Stimulated activated memory B cell treated with anti-CD40 and anti-IgM and Interleukin-4, amounts not matched to agents 10 μg/mL and 1 μg/mL and 100 μg/mL, for 72 hours (primary cell): ENCODE measurements at regions not wholly inside any gene's neighbourhood (a gene's known extent, or its start where the extent isn't known, plus 50 kb on each side); places are given as distances from the start of the nearest gene placed in this dataset.

Experiments
- ATAC-seq: fragments of 150-1000 bp; cut with Tn5 transposase; 2 replicates; pipeline ENCODE4 v1.10.0; 2021
- H3K27ac Mint-ChIP-seq: one replicate; pipeline ENCODE4 v1.8.0; 2022; ENCODE audit warnings: mild to moderate bottlenecking, mixed read lengths
- H3K27me3 Mint-ChIP-seq: one replicate; pipeline ENCODE4 v1.8.0; 2022; ENCODE audit warnings: mixed read lengths
- H3K36me3 Mint-ChIP-seq: one replicate; pipeline ENCODE4 v1.8.0; 2022; ENCODE audit warnings: mixed read lengths
- H3K4me1 Mint-ChIP-seq: one replicate; pipeline ENCODE4 v1.8.0; 2022; ENCODE audit warnings: mixed read lengths
- H3K4me3 Mint-ChIP-seq: one replicate; pipeline ENCODE4 v1.8.0; 2022; ENCODE audit warnings: mild to moderate bottlenecking, moderate library complexity, mixed read lengths
- H3K9me3 Mint-ChIP-seq: one replicate; pipeline ENCODE4 v1.8.0; 2022; ENCODE audit warnings: mixed read lengths

- no peak for ATAC-seq
- no peaks in the 10 kb centered on the region for H3K27me3 Mint-ChIP-seq
- no peaks in the 10 kb centered on the region for H3K4me1 Mint-ChIP-seq
- H3K9me3 Mint-ChIP-seq, result peaks cover 4% of the 10 kb centered on the region
- no peak overlapping the region for H3K4me3 Mint-ChIP-seq
- H3K36me3 Mint-ChIP-seq, result no peaks in the 10 kb centered on the region
- H3K27ac Mint-ChIP-seq, result no peak overlapping the region
Observed at GRCh38 chr5:29769474-29769873, 1424.0 kb upstream of the CDH6 start.

DNA sequence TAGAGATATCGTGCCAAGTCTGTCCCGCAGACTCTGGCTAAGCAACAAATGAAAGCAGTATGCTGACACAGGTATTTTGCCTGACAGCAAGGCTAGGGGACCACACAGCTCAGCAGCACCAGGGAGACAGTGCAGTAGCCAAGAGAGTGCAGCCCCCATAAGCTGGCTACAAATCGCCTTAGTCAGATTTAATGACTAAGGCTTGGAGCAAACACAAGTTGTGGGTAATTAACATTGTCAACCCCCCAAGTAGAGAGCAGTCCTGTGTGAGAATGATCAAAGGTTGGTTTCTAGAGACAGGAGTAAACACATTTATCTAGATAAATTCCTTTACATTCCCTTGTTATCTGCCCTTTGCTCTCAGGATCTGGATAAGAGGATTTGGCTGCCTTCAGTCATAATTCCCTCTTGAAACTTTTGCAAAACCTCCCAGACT lies 1434.5 kb upstream of the CDH6 start:
- Mint-ChIP-seq H3K4me3 (no peak overlapping the region), H3K4me1 (no peaks in the 10 kb centered on the region), H3K36me3 (no peaks in the 10 kb centered on the region), H3K9me3 (peaks cover 15% of the 10 kb centered on the region), H3K27ac (no peak overlapping the region), H3K27me3 (no peaks in the 10 kb centered on the region)
- no peak for ATAC-seq

GRCh38 chr5:29750453-29750852 lies 1443.0 kb upstream of the CDH6 start:
- Mint-ChIP-seq H3K27me3 (no peaks in the 10 kb centered on the region), H3K9me3 (peaks cover 10% of the 10 kb centered on the region), H3K4me3 (no peak overlapping the region), H3K4me1 (no peaks in the 10 kb centered on the region), H3K27ac (no peak overlapping the region), H3K36me3 (no peaks in the 10 kb centered on the region)
- no peak for ATAC-seq

DNA sequence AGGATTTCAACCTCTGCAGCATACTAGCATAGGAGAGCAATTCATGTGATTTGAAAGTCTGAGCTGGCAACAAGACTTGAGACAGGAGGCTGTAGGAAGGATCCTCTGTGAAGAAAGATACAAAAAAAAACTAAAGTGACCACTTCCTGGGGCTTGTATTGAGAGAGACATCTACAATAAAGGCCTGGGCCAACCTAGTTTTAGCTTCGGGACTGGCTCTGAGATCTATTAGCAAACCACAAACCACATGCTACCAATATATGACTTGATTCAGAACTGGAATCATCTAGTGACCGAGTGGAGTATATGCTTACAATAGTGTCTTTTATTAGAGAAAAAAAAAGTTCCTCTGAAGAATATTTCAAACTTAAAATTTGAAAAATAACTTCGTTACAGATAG lies 1448.9 kb upstream of the CDH6 start:
- Mint-ChIP-seq H3K27me3 (no peaks in the 10 kb centered on the region), H3K27ac (no peak overlapping the region), H3K4me3 (no peak overlapping the region), H3K9me3 (peaks cover 4% of the 10 kb centered on the region), H3K36me3 (no peaks in the 10 kb centered on the region), H3K4me1 (no peaks in the 10 kb centered on the region)
- ATAC-seq, result no peak

- Mint-ChIP-seq H3K9me3 (peaks cover 6% of the 10 kb centered on the region), H3K27me3 (no peaks in the 10 kb centered on the region), H3K27ac (no peak overlapping the region), H3K36me3 (no peaks in the 10 kb centered on the region), H3K4me3 (no peak overlapping the region), H3K4me1 (no peaks in the 10 kb centered on the region)
- ATAC-seq, result no peak
Observed at GRCh38 chr5:29720954-29721353, 1472.5 kb upstream of the CDH6 start.

- no peaks in the 10 kb centered on the region for H3K4me1 Mint-ChIP-seq
- no peak overlapping the region for H3K4me3 Mint-ChIP-seq
- H3K27me3 Mint-ChIP-seq, result no peaks in the 10 kb centered on the region
- H3K36me3 Mint-ChIP-seq, result no peaks in the 10 kb centered on the region
- no peak overlapping the region for H3K27ac Mint-ChIP-seq
- peaks cover 3% of the 10 kb centered on the region for H3K9me3 Mint-ChIP-seq
- ATAC-seq, result no peak
Observed at GRCh38 chr5:29719171-29719570, 1474.3 kb upstream of the CDH6 start.

GRCh38 chr5:29715167-29715566 lies 1478.3 kb upstream of the CDH6 start:
- Mint-ChIP-seq H3K4me1 (no peaks in the 10 kb centered on the region), H3K27ac (no peak overlapping the region), H3K27me3 (no peaks in the 10 kb centered on the region), H3K9me3 (peaks cover 6% of the 10 kb centered on the region), H3K4me3 (no peak overlapping the region), H3K36me3 (no peaks in the 10 kb centered on the region)
- no peak for ATAC-seq

GRCh38 chr5:29702875-29703274 lies 1490.6 kb upstream of the CDH6 start:
- H3K9me3 Mint-ChIP-seq, result peaks cover 7% of the 10 kb centered on the region
- H3K4me1 Mint-ChIP-seq, result no peaks in the 10 kb centered on the region
- no peak for ATAC-seq
- H3K36me3 Mint-ChIP-seq, result no peaks in the 10 kb centered on the region
- no peak overlapping the region for H3K4me3 Mint-ChIP-seq
- H3K27ac Mint-ChIP-seq, result no peak overlapping the region
- H3K27me3 Mint-ChIP-seq, result no peaks in the 10 kb centered on the region

GRCh38 chr5:29701600-29701999 lies 1491.9 kb upstream of the CDH6 start:
- peaks cover 7% of the 10 kb centered on the region for H3K9me3 Mint-ChIP-seq
- ATAC-seq, result no peak
- H3K27ac Mint-ChIP-seq, result no peak overlapping the region
- no peaks in the 10 kb centered on the region for H3K36me3 Mint-ChIP-seq
- no peaks in the 10 kb centered on the region for H3K27me3 Mint-ChIP-seq
- no peak overlapping the region for H3K4me3 Mint-ChIP-seq
- H3K4me1 Mint-ChIP-seq, result no peaks in the 10 kb centered on the region

DNA sequence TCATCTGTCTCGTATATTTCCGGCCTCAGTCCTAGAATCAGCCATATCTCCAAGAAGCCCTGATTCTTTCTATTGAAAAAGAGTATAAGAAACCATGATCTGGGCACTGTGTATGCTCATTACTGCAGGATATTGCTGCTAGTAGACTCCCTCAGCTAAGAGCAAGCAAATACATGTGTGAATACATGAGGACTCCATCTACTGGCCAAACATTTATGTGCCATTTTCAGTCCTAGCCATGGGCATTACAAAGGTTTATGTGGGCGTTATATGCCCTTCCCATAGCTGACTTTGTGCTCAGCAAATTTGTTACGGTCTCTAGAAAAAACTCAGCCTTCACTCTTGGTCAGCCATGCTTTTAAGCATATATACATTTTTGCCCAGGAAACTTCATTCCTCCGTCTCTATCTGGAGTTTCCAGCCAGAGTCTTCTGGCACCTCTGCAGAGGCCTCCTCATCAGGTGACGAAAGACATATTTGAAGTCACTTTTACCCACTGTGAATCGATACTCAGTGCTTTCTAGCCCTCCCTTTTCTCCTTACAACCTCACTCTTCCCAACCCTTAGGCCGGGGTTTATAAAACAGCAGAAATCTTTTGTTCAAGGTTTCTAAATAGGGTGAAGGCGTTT lies 1495.6 kb upstream of the CDH6 start:
- no peak overlapping the region for H3K27ac Mint-ChIP-seq
- no peaks in the 10 kb centered on the region for H3K27me3 Mint-ChIP-seq
- no peak overlapping the region for H3K4me3 Mint-ChIP-seq
- ATAC-seq, result no peak
- H3K36me3 Mint-ChIP-seq, result no peaks in the 10 kb centered on the region
- H3K9me3 Mint-ChIP-seq, result peaks cover 7% of the 10 kb centered on the region
- no peaks in the 10 kb centered on the region for H3K4me1 Mint-ChIP-seq

- Mint-ChIP-seq H3K27me3 (no peaks in the 10 kb centered on the region), H3K4me3 (no peak overlapping the region), H3K9me3 (peaks cover 7% of the 10 kb centered on the region), H3K27ac (no peak overlapping the region), H3K4me1 (no peaks in the 10 kb centered on the region), H3K36me3 (no peaks in the 10 kb centered on the region)
- ATAC-seq, result no peak
Observed at GRCh38 chr5:29697278-29697677, 1496.2 kb upstream of the CDH6 start.

GRCh38 chr5:29672678-29673077 lies 1520.8 kb upstream of the CDH6 start:
- H3K9me3 Mint-ChIP-seq, result peaks cover 12% of the 10 kb centered on the region
- no peaks in the 10 kb centered on the region for H3K27me3 Mint-ChIP-seq
- H3K4me1 Mint-ChIP-seq, result no peaks in the 10 kb centered on the region
- no peak overlapping the region for H3K4me3 Mint-ChIP-seq
- ATAC-seq, result no peak
- H3K27ac Mint-ChIP-seq, result no peak overlapping the region
- H3K36me3 Mint-ChIP-seq, result no peaks in the 10 kb centered on the region

GRCh38 chr5:29662876-29663275 lies 1530.6 kb upstream of the CDH6 start:
- Mint-ChIP-seq H3K4me3 (no peak overlapping the region), H3K9me3 (peaks cover 10% of the 10 kb centered on the region), H3K4me1 (no peaks in the 10 kb centered on the region), H3K36me3 (no peaks in the 10 kb centered on the region), H3K27me3 (no peaks in the 10 kb centered on the region), H3K27ac (no peak overlapping the region)
- ATAC-seq, result no peak

DNA sequence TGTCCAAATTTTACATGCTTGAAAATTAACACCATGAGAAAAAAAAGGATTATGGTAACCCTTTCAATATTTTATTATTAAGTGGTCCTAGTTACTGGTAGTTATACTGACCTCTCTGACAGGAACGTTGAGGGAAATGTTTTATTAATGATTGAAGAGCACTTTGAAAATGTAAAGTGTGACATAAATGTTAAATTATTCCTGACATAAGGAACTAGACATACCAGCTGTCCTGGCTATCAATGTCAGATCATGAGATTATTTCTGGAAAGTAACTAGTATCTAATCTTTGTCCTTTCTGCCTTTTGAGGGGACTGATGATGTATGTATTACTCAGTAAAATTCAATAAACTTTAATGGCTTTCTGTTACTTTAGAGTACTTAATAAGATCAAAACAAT lies 1538.5 kb upstream of the CDH6 start:
- Mint-ChIP-seq H3K27ac (no peak overlapping the region), H3K9me3 (peaks cover 8% of the 10 kb centered on the region), H3K27me3 (no peaks in the 10 kb centered on the region), H3K4me3 (no peak overlapping the region), H3K4me1 (no peaks in the 10 kb centered on the region), H3K36me3 (no peaks in the 10 kb centered on the region)
- no peak for ATAC-seq

GRCh38 chr5:29649321-29649720 lies 1544.2 kb upstream of the CDH6 start:
- Mint-ChIP-seq H3K27me3 (no peaks in the 10 kb centered on the region), H3K4me1 (no peaks in the 10 kb centered on the region), H3K9me3 (peaks cover 5% of the 10 kb centered on the region), H3K36me3 (no peaks in the 10 kb centered on the region), H3K27ac (no peak overlapping the region), H3K4me3 (no peak overlapping the region)
- no peak for ATAC-seq

DNA sequence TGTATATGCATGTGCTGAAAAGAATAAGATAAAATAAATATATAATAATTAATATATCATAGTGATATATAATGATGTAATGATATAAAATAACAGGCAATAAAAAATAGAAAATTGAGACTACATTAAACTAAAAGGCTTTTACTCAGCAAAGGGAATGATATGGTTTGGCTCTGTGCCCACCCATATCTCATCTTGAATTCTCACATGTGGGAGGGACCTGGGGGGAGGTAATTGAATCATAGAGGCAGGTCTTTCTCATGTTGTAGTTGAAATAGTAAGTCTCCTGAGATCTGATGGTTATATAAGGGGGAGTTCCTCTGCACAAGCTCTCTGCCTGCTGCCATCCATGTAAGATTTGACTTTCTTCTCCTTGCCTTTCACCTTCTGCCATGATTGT lies 1550.9 kb upstream of the CDH6 start:
- no peak overlapping the region for H3K27ac Mint-ChIP-seq
- no peaks in the 10 kb centered on the region for H3K4me1 Mint-ChIP-seq
- no peaks in the 10 kb centered on the region for H3K27me3 Mint-ChIP-seq
- no peak overlapping the region for H3K4me3 Mint-ChIP-seq
- H3K9me3 Mint-ChIP-seq, result peaks cover 16% of the 10 kb centered on the region
- no peak for ATAC-seq
- H3K36me3 Mint-ChIP-seq, result no peaks in the 10 kb centered on the region

GRCh38 chr5:29614206-29614605 lies 1579.3 kb upstream of the CDH6 start:
- Mint-ChIP-seq H3K4me1 (no peaks in the 10 kb centered on the region), H3K4me3 (no peak overlapping the region), H3K27ac (no peak overlapping the region), H3K27me3 (no peaks in the 10 kb centered on the region), H3K36me3 (no peaks in the 10 kb centered on the region), H3K9me3 (peaks cover 8% of the 10 kb centered on the region)
- ATAC-seq, result no peak
